Activated CD8-positive, alpha-beta T cell treated with anti-CD3 and anti-CD28 coated beads for 36 hours (primary cell): ENCODE measurements at regions not wholly inside any gene's neighbourhood (a gene's known extent, or its start where the extent isn't known, plus 50 kb on each side); places are given as distances from the start of the nearest gene placed in this dataset.
"Not testable (repeated sequence)": the region's sequence is repeated elsewhere in the genome, so short reads cannot be mapped to it uniquely, and the experiment has no call there.

Experiments used
- ATAC-seq: fragments of 200-7000 bp; cut with Tn5 transposase; one replicate; pipeline ENCODE4 v1.10.0; 2021; ENCODE audit warnings: mild to moderate bottlenecking, moderate library complexity
- CTCF ChIA-PET: fragments of 350-600 bp; sonication (Branson Sonifier 250); formaldehyde crosslinking; loops from one replicate; lab custom pipeline; 2021; ENCODE audit warnings: antibody characterized with exemption; lab: Charles Lee
- POLR2A ChIA-PET: fragments of 350-600 bp; sonication (Branson Sonifier 250); formaldehyde crosslinking; loops from one replicate; lab custom pipeline; 2021; ENCODE audit warnings: antibody characterized with exemption; lab: Charles Lee
- DNase-seq: peaks from one replicate; pipeline ENCODE4 v3.0.0-alpha.2; 2020
- H3K27ac Mint-ChIP-seq: one replicate; pipeline ENCODE4 v1.8.0; 2021; ENCODE audit warnings: mild to moderate bottlenecking, mixed read lengths
- H3K27me3 Mint-ChIP-seq: one replicate; pipeline ENCODE4 v1.8.0; 2021; ENCODE audit warnings: mixed read lengths
- H3K36me3 Mint-ChIP-seq: one replicate; pipeline ENCODE4 v1.8.0; 2021; ENCODE audit warnings: low read depth, mixed read lengths
- H3K4me1 Mint-ChIP-seq: one replicate; pipeline ENCODE4 v1.8.0; 2021; ENCODE audit warnings: low read depth, mixed read lengths
- H3K4me3 Mint-ChIP-seq: one replicate; pipeline ENCODE4 v1.8.0; 2021; ENCODE audit warnings: mild to moderate bottlenecking, moderate library complexity, mixed read lengths
- H3K9me3 Mint-ChIP-seq: one replicate; pipeline ENCODE4 v1.8.0; 2021; ENCODE audit warnings: mixed read lengths
- CTCF ChIP-seq: fragments of 200-600 bp; IDR thresholded peaks from one replicate; pipeline ENCODE4 v1.8.0; 2022; ENCODE audit warnings: antibody characterized with exemption, mild to moderate bottlenecking
- intact Hi-C: fragments of 100-400 bp; cut with micrococcal nuclease; formaldehyde crosslinking; loops from one replicate; pipeline ENCODE4 v1.10.0; 2022

DNA sequence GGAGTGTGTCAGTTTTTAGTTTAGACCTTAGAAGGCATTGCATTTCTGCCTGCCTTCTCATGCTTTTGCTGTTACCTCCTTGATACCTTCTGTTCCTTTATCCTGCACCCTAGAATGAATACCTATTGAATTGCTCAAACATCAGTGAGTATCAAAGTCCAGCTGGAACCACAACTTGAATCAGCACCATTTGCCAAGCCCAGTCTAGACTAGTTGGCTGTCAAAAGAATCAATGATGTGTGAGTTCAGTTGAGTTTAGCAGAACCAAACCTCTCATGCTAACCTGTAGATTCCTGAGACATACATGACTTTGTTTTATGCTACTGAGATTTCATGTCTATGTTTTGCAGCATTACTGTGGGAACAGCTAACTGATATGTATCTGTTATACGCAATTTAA is 116.6 kb downstream of the FAM170A start:
- ATAC-seq, result no peak
- Mint-ChIP-seq H3K9me3 (no peaks in the 10 kb centered on the region), H3K36me3 (no peaks in the 10 kb centered on the region), H3K27me3 (peaks cover 1% of the 10 kb centered on the region), H3K4me3 (no peak overlapping the region), H3K27ac (no peak overlapping the region), H3K4me1 (no peaks in the 10 kb centered on the region)
- no peak for TF ChIP-seq CTCF
- intact Hi-C loops, result no loop called here
- DNase-seq, result no peak
- ChIA-PET POLR2A (no interaction called here), CTCF (no interaction called here)

DNA sequence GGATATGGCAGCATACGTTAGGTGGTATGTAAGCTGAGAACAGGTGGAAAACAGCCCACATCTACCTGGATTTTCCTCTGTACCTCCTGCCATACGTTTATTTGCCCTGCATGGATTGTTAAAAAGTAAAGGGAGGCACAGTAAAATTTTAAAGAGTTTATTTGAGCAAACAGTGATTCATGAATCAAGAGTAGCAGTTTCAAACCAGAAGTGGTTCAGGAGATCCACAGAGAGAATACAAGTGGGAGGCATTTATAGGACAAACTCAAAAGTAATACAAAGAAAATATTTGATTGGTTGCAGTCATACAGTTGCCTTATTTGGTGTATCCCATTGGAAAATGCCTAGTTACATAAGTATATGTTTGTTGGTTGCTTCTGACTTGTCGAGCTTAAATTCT is 117.6 kb downstream of the FAM170A start:
- no peaks in the 10 kb centered on the region for H3K9me3 Mint-ChIP-seq
- ATAC-seq (no peak), DNase-seq (no peak)
- CTCF ChIA-PET, result no interaction called here
- no peaks in the 10 kb centered on the region for H3K27me3 Mint-ChIP-seq
- H3K4me3 Mint-ChIP-seq, result no peak overlapping the region
- H3K27ac Mint-ChIP-seq, result no peak overlapping the region
- POLR2A ChIA-PET, result no interaction called here
- intact Hi-C loops, result no loop called here
- no peaks in the 10 kb centered on the region for H3K4me1 Mint-ChIP-seq
- TF ChIP-seq CTCF, result no peak
- no peaks in the 10 kb centered on the region for H3K36me3 Mint-ChIP-seq

DNA sequence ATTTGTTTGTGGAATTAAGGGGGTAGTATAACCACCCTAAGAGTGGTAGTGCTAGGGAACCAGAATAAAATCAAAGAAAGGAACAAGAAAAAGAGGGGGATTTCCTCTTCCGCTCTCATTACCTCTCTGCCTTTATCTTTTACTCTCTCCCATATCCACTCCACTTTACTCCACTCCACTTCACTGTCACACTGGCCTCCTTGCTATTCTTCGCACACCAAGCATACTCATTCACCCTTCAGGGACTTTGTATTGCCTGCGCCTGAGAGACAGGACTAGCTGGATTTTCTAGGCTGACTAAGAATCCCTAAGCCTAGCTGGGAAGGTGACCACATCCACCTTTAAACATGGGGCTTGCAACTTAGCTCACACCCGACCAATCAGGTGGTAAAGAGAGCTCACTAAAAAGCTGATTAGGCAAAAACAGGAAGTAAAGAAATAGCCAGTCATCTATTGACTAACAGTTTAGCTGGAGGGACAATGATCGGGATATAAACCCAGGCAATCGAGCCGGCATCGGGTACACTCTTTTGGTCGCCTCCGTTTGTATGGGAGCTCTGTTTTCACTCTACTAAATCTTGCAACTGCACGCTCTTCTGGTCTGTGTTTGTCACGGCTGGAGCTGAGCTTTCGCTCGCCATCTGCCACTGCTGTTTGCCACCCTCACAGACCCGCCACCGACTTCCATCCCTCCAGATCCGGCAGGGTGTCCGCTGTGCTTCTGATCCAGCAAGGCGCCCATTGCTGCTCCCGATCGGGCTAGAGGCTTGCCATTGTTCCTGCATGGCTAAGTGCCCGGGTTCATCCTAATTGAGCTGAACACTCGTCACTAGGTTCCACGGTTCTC is 121.8 kb downstream of the FAM170A start:
- CTCF ChIA-PET, result no interaction called here
- ATAC-seq, result no peak
- POLR2A ChIA-PET, result interaction anchor here (0.7 kb wide), 1 partner anchor 10 kb away, joined by 3 read pairs; no protein-coding TSS in a partner anchor
- Mint-ChIP-seq H3K9me3 (no peaks in the 10 kb centered on the region), H3K27ac (no peak overlapping the region), H3K27me3 (no peaks in the 10 kb centered on the region), H3K4me1 (no peaks in the 10 kb centered on the region), H3K4me3 (no peak overlapping the region), H3K36me3 (no peaks in the 10 kb centered on the region)
- intact Hi-C loops, result no loop called here
- no peak for TF ChIP-seq CTCF
- DNase-seq, result no peak

GRCh38 chr5:119751734-119752094 is 122.4 kb downstream of the FAM170A start:
- H3K4me3 Mint-ChIP-seq, result no peak overlapping the region
- POLR2A ChIA-PET, result no interaction called here
- TF ChIP-seq CTCF, result no peak
- intact Hi-C loops, result no loop called here
- H3K27me3 Mint-ChIP-seq, result no peaks in the 10 kb centered on the region
- no peaks in the 10 kb centered on the region for H3K36me3 Mint-ChIP-seq
- H3K27ac Mint-ChIP-seq, result no peak overlapping the region
- DNase-seq (no peak), ATAC-seq (no peak)
- H3K4me1 Mint-ChIP-seq, result no peaks in the 10 kb centered on the region
- H3K9me3 Mint-ChIP-seq, result no peaks in the 10 kb centered on the region
- CTCF ChIA-PET, result no interaction called here

GRCh38 chr5:119752921-119753886 is 123.8 kb downstream of the FAM170A start:
- CTCF ChIA-PET, result no interaction called here
- POLR2A ChIA-PET, result no interaction called here
- intact Hi-C loops, result no loop called here
- no peak for ATAC-seq
- H3K4me1 Mint-ChIP-seq, result no peaks in the 10 kb centered on the region
- no peaks in the 10 kb centered on the region for H3K9me3 Mint-ChIP-seq
- no peak overlapping the region for H3K4me3 Mint-ChIP-seq
- H3K27ac Mint-ChIP-seq, result no peak overlapping the region
- TF ChIP-seq CTCF, result no peak
- no peaks in the 10 kb centered on the region for H3K27me3 Mint-ChIP-seq
- H3K36me3 Mint-ChIP-seq, result no peaks in the 10 kb centered on the region
- no peak for DNase-seq

- CTCF ChIA-PET, intact Hi-C loops, ATAC-seq, H3K27ac Mint-ChIP-seq, DNase-seq, H3K9me3 Mint-ChIP-seq, H3K4me3 Mint-ChIP-seq, POLR2A ChIA-PET, H3K27me3 Mint-ChIP-seq, H3K36me3 Mint-ChIP-seq, H3K4me1 Mint-ChIP-seq: not testable (repeated sequence)
These were observed 125.5 kb downstream of the FAM170A start for GRCh38 chr5:119754825-119755224.
